ENCODE measurements at regions not wholly inside any gene's neighbourhood (a gene's known extent, or its start where the extent isn't known, plus 50 kb on each side); places are given as distances from the start of the nearest gene placed in this dataset.

GRCh38 chr16:24639769-24640168 lies 89.7 kb upstream of the TNRC6A start:
- TF ChIP-seq POLR2A (IDR thresholded peaks at IDR 0.05; ENCODE audit: low read length) (no peak), GATA1 (IDR thresholded peaks at IDR 0.05; ENCODE audit: low read depth, low read length) (no peak)
